Adrenal gland (tissue), 9 donors: ENCODE measurements at regions not wholly inside any gene's neighbourhood (a gene's known extent, or its start where the extent isn't known, plus 50 kb on each side); places are given as distances from the start of the nearest gene placed in this dataset.

Source experiments
- DNase-seq, 7 donors: peaks; one replicate each; pipeline ENCODE4 v3.0.0-alpha.2; 2019 to 2020
- H3K27ac ChIP-seq, 5 donors: fragments of 200-600 bp; sonication (generic) in 4 of 5; 1 replicate in 3 of 5; 2 replicates in 2 of 5; pipeline versions ENCODE4 v1.5.1 to v1.8.0; 2016 to 2020; ENCODE audit warnings: mild to moderate bottlenecking in 1 of 5
- H3K27me3 ChIP-seq: fragments of 200-600 bp; 2 replicates; pipeline ENCODE4 v1.8.0; 2021
- H3K36me3 ChIP-seq, 2 donors: fragments of 200-600 bp; replicated peaks in 1 of 2; 1 replicate in 1 of 2; 2 replicates in 1 of 2; pipeline versions ENCODE4 v1.5.1 to v1.8.0; 2018 to 2022
- H3K4me1 ChIP-seq, 2 donors: fragments of 200-600 bp; replicated peaks in 1 of 2; 1 replicate in 1 of 2; 2 replicates in 1 of 2; pipeline versions ENCODE4 v1.5.1 to v1.8.0; 2018 to 2021
- H3K4me3 ChIP-seq, 4 donors: fragments of 200-600 bp; sonication (generic) in 3 of 4; one replicate each; pipeline ENCODE4 v1.5.1; 2016 to 2018
- H3K9me3 ChIP-seq, 3 donors: fragments of 200-600 bp; sonication (generic) in 1 of 3; replicated peaks in 1 of 3; 1 replicate in 2 of 3; 2 replicates in 1 of 3; pipeline versions ENCODE4 v1.5.1 to v1.8.0; 2016 to 2021
- POLR2A ChIP-seq, 2 donors: fragments of 450-650 bp; IDR thresholded peaks; one replicate each; pipeline ENCODE4 v1.6.1; 2017; ENCODE audit warnings: antibody characterized with exemption in 2 of 2, mild to moderate bottlenecking in 2 of 2, moderate library complexity in 1 of 2
- WGBS, 4 donors: extraction: QIAGEN DNeasy Blood & Tissue Kit in 2 of 4; methylation state at CpG; one replicate each; pipeline versions ENCODE4 v1.1.5 to v1.1.7; 2013 to 2017; 5-methylcytosine and 5-hydroxymethylcytosine counted together
- intact Hi-C, 2 donors: fragments of 100-400 bp; cut with DNase I; formaldehyde crosslinking; loops; one replicate each; pipeline versions ENCODE4 v1.14.1 to v1.15.0; 2022 to 2023
- TF ChIP-seq, protein P1 (sequence below), 6 experiments: fragments of 450-650 bp in 4 of 6; fragments of 200-600 bp in 2 of 6; sonication (generic) in 1 of 6; IDR thresholded peaks; 1 replicate in 5 of 6; 2 replicates in 1 of 6; pipeline versions ENCODE4 v1.5.1 to v1.8.0; 2016 to 2021; ENCODE audit warnings: antibody characterized with exemption in 6 of 6, mild to moderate bottlenecking in 2 of 6, moderate library complexity in 1 of 6
- donor health status: healthy with polysubstance abuse.
- donor health status: Bipolar disorder and iron deficiency.
- donor health status: DM: yes; HTN: yes; CAD: no.
- donor health status: DM: no; HTN: no; CAD: no.
- donor health status: DM: no; HTN: no; CAD: no.

DNA sequence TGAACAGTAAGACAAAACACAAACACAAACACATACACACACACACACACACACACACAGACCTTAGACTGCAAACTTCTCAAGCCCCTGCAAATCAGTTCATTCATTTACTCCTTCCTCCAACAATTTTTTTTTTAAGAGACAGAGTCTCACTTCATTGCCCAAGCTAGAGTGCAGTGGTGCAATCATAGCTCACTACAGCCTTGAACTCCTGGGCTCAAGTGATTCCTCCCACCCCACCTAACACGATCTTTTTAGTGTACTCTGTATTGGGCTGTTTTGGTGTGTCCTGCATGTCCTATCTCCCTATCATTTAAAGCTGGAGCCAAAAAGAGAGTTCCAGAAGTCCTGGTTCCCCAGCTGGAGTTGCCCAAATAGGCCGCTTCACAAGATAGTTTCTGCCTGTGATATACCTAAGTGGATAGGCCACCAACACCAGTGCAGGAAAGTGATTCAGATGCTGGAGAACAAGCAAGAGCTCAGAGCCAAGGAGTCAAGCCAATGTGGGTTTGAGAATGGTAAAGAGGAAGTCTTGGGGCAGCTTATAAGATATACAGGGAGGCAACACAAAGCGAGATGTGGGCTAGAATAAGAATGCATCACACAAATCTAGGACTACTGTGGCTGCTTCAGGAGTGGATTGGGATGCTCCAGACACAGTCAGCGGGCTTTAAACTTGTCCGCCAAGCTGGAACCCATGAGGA is 85.4 kb upstream of the RAPGEF2 start:
- H3K4me1 ChIP-seq, result peaks cover 0 to 4% of the 10 kb centered on the region in 2 donors
- H3K27ac ChIP-seq, result no peak overlapping the region
- intact Hi-C loops, result no loop called here
- no peaks in the 10 kb centered on the region for H3K27me3 ChIP-seq
- H3K36me3 ChIP-seq, result no peaks in the 10 kb centered on the region
- H3K9me3 ChIP-seq, result no peaks in the 10 kb centered on the region
- 82 to 94% (median 84%) methylated on average over 5 of the region's 5 CpGs for WGBS, 4 donors
- no peak overlapping the region for H3K4me3 ChIP-seq
- TF ChIP-seq POLR2A (IDR thresholded peaks at IDR 0.05), result no peak
- TF ChIP-seq, protein P1, sequence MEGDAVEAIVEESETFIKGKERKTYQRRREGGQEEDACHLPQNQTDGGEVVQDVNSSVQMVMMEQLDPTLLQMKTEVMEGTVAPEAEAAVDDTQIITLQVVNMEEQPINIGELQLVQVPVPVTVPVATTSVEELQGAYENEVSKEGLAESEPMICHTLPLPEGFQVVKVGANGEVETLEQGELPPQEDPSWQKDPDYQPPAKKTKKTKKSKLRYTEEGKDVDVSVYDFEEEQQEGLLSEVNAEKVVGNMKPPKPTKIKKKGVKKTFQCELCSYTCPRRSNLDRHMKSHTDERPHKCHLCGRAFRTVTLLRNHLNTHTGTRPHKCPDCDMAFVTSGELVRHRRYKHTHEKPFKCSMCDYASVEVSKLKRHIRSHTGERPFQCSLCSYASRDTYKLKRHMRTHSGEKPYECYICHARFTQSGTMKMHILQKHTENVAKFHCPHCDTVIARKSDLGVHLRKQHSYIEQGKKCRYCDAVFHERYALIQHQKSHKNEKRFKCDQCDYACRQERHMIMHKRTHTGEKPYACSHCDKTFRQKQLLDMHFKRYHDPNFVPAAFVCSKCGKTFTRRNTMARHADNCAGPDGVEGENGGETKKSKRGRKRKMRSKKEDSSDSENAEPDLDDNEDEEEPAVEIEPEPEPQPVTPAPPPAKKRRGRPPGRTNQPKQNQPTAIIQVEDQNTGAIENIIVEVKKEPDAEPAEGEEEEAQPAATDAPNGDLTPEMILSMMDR (IDR thresholded peaks at IDR 0.05), result no peak
- no peak for DNase-seq

- no peak for DNase-seq
Observed at GRCh38 chr4:159018062-159018629, 84.7 kb upstream of the RAPGEF2 start.

DNA sequence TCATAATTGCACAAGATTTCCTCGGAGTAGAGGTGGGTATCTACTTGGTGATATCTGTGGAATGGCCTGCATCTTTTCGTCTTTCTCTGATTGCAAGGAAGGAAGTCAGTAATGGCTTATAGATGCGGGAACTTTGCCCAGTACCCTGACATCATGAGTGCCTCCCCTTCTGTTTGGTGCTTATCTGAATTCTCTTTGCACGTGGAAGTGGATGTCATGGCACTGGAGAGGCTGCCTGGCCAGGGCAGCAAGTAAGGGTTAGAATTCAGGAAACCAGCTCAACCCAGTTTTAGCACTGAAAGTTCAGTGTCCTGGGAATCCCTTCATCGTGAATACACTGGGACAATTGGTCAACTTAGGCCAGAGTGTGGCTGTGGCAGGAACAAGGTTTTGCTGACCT is 83.5 kb upstream of the RAPGEF2 start:
- WGBS, 4 donors, result 53 to 75% (median 66%) methylated on average over 5 of the region's 5 CpGs
- intact Hi-C loops, result no loop called here
- Histone ChIP-seq H3K9me3 (no peaks in the 10 kb centered on the region), H3K4me1 (peaks cover 0 to 4% of the 10 kb centered on the region in 2 donors), H3K36me3 (no peaks in the 10 kb centered on the region), H3K4me3 (no peak overlapping the region), H3K27me3 (no peaks in the 10 kb centered on the region), H3K27ac (no peak overlapping the region)
- peak in 1 of 7 donors; percentile 4 for DNase-seq
- TF ChIP-seq, protein P1 (IDR thresholded peaks at IDR 0.05), result no peak
- no peak for TF ChIP-seq POLR2A (IDR thresholded peaks at IDR 0.05)

More at GRCh38 chr4:159018062-159018629, 84.7 kb upstream of the RAPGEF2 start:
- no peak overlapping the region for H3K27ac ChIP-seq
- H3K36me3 ChIP-seq, result no peaks in the 10 kb centered on the region
- no peaks in the 10 kb centered on the region for H3K27me3 ChIP-seq
- WGBS, 4 donors, result 70 to 76% (median 71%) methylated on average over 3 to 4 of the region's 4 CpGs
- H3K9me3 ChIP-seq, result no peaks in the 10 kb centered on the region
- intact Hi-C loops, result no loop called here
- H3K4me1 ChIP-seq, result peaks cover 0 to 4% of the 10 kb centered on the region in 2 donors
- no peak overlapping the region for H3K4me3 ChIP-seq
- TF ChIP-seq POLR2A (IDR thresholded peaks at IDR 0.05), result no peak
- TF ChIP-seq, protein P1 (IDR thresholded peaks at IDR 0.05), result no peak

DNA sequence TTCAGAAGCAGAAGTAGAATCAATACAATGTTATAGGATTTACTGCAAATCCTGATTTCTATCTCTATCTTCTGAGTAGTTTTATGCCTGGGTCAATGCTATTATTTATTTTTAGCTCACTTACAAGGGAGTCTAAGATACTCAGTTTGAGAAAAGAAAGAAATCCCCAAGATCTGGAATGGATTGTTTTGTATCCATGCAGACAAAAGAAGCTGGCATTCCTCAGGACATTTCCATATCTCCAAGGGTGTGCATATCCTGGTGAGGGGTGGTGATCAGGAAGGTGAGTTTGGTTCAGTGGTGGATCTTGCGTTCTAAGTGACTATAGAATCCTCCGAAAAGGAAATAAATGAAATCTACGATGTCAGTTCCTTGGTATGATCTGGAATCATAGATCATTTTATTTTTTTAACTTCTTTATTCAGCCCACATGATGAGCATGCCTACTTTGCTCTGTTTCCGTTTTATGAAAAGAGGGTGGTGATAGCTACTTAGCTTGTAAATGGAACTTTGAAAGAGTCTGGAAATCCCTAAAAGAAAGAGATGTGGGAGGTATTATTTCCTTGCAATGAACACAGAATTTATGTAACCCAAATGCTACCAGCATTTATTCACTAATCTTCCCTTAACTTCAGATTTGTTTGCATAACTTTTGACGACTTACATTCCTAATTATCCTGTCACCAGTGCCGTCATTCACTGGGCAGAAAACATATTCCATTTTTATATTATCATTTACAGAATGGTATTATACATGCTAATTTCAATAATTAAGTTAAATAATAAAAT is 81.1 kb upstream of the RAPGEF2 start:
- Histone ChIP-seq H3K27me3 (no peaks in the 10 kb centered on the region), H3K27ac (no peak overlapping the region), H3K9me3 (no peaks in the 10 kb centered on the region), H3K36me3 (no peaks in the 10 kb centered on the region), H3K4me3 (no peak overlapping the region), H3K4me1 (no peaks in the 10 kb centered on the region)
- TF ChIP-seq, protein P1 (IDR thresholded peaks at IDR 0.05), result no peak
- no peak for TF ChIP-seq POLR2A (IDR thresholded peaks at IDR 0.05)
- DNase-seq, result no peak
- intact Hi-C loops, result no loop called here
- WGBS, 4 donors, result 71 to 85% (median 80%) methylated on average over 6 of the region's 6 CpGs
